ENCODE measurements at regions not wholly inside any gene's neighbourhood (a gene's known extent, or its start where the extent isn't known, plus 50 kb on each side); places are given as distances from the start of the nearest gene placed in this dataset.

DNA sequence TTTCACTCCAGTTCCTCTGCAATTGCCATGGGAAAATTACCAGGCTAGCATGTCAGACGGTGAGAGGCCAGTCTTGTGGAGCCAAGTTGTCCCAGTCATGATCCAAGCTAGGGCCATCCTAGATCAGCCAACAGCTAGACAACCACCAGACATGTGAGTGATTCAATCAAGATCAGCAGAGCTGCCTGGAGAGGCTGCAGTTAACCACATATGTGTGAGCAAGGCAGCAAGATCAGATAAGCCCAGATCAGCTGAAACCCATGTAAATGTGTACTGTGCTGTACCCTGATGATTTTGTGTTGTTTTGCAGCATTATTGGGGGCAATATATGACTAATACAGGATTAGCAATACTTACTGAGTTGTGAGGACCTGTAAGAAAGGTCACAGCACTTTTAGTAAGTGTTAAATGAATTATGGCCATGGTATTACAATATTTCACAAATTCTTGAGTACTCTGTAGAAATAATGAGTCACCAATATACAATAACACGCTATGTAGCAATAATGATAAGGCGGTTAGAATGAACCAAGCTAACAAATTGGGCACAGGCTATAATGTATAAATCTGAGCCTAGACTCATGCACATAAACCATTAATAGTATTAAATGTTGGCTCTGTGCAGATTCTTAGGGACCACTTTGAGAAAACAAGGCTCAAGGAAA lies 91.4 kb downstream of the SUDS3 start:
- no peak for DNase-seq (ENCODE audit: low read depth, low spot score)

DNA sequence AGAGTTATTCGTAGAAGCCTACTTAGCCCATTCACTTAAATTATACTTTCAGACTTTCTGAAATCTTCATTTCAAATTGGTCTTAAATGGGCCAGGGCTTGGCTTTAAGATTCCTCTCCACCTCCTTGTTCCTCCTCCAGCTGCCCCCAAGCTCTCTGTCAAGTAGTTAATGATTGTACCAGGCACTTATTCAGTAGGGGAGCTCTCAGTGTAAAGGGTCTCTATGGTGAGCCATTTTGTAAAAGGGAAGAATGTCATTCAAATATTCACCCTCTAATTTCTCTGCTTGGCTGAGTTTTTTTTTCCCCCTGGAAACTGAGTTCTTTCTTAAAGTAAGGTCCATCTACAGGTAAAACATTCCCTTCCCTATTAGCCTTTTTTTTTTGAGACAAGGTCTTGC lies 96.6 kb downstream of the SUDS3 start:
- DNase-seq (ENCODE audit: low read depth, low spot score), result no peak

DNA sequence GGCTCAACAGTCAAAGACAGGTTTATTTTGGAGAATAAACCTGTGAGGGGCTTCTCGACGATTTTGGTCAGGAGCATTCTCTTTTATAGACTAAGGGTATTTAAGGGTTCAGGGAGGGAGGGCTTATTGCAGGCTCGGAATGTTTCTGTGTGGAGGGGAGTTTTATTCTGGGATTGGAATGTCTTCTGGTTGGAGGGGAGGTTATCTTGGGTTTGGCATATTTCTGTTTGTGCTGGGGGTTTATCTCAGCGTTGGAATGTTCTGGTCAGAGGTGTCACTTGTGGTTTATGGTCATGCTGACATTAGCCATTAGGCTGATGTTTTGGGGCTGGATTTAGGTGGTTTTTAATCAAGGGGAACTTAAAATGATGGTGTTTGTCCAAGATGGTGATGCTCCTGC lies 103.9 kb downstream of the SUDS3 start:
- DNase-seq (ENCODE audit: low read depth, low spot score), result no peak

DNA sequence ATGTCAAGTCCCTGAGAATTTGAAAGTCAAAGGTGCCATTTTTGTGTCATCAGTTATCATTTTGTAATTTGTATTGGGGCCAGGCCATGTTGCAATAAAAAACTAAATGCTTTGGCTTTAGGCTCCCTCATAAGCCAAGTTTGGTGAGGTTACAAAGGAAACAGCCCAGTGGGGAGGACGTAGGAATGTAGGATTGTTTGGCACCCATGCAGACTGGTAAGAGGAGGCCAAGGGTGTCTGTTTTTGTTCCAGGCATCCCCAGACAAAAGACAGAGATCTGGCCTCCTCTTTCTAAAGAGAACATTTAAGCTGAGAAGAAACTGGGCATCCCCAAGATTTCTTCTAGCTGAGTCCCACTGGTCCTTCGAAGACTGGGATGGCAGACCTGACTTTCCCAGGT lies 111.7 kb downstream of the SUDS3 start:
- DNase-seq (ENCODE audit: low read depth, low spot score), result no peak

DNA sequence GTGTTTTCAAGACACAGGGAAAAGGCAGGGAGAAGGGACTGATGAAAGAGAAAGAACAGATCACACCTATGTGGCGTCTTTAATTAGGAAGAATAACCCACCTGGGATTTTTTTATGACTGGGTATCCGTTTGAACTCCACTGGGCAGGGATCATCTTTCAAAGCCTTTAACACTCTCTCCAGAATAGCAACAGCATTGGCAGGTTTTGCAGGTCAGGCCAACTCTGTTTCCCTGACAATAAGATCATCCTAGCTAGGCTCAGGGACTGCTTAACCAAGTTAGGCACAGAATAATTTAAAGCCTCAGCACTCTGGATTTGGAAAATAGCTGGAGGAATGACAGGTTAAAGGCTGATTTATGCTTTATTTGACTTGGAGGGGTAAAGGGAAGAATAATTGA lies 117.6 kb downstream of the SUDS3 start:
- no peak for DNase-seq (ENCODE audit: low read depth, low spot score)

DNA sequence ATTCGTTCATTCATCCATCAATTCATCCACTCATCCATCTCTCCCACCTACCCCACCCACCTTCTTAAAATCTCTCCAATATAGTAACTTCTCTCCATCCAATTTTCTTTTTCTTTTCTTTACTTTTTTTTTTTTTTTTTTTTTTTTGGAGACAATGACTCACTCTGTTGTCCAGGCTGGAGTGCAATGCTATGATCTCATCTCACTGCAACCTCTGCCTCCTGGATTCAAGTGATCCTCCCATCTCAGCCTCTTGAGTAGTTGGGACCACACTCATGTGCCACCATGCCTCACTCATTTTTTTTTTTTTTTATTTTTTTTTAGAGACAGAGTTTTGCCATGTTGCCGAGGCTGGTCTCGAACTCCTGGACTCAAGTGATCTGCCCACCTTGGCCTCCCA lies 118.4 kb downstream of the SUDS3 start:
- no peak for DNase-seq (ENCODE audit: low read depth, low spot score)

DNA sequence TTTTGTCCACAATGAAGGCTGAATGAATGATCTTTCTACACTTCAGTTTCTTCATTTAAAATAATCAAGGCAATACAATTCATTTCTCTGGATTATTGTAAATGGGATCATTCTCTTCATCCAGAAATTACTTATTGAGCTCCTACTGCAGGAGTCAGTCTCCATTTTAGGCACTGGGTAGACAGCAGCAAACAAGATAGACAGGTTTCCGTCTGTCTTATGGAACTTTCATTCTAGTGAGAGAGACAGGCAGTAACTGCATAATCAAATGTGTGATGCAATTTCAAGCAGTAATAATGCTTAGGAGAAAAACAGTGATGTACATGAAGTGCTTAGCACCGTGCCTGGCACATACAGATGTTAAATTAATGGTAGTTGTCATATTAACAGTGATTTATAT lies 118.9 kb downstream of the SUDS3 start:
- no peak for DNase-seq (ENCODE audit: low read depth, low spot score)

DNA sequence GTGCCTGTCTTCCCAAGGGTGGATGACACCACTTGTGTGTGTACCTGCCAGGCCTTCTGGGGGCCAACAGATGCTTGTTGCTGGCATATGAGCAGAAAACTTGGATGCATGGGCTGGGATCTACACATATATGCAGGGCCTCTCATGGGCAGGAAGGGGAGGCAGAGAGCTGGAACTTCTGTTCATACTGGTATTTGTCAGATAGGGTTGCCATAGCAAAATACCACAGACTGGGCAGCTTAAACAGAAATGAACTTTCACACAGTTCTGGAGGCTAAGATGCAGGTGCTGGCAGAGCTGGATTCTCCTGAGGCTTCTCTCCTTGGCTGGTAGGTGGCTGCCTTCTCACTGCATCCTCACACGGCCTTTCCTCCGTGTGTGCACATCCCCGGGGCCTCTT lies 121.8 kb downstream of the SUDS3 start:
- DNase-seq (ENCODE audit: low read depth, low spot score), result no peak

DNA sequence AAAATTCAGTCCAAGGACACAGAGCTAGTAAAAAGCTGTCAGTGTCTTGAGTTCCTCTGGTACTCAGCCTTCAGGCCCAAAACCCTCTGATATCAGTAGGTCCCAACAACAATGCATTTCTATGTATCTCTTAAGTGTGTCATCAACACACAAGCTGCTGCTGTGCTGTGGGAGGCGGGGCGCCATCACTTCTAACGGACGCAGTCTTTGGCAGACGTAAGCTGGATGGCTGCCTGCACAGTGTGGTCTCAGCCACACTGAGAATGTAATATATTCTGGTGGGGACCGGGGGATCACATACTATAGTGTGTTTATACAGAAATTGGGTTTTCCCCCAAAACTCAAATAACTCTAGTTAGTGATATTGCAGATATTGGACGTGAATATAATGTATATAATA lies 123.9 kb downstream of the SUDS3 start:
- no peak for DNase-seq (ENCODE audit: low read depth, low spot score)

DNA sequence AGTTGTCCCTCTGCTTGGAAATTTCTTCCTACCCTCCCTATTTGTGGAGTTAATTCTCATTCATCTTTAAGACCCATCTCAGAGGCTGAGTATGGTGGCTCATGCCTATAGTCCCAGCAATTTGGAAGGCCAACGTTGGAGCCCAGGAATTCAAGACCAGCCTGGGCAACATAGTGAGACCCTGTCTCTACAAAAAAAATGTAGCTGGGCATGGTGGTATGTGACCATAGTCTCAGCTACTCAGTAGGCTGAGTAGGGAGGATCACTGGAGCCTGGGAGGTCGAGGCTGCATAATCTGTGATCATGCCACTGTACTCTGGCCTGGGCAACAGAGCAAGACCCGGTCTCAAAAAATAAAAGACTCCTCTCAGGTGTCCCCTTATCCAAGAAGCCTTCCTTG lies 125.1 kb downstream of the SUDS3 start:
- DNase-seq (ENCODE audit: low read depth, low spot score), result no peak

DNA sequence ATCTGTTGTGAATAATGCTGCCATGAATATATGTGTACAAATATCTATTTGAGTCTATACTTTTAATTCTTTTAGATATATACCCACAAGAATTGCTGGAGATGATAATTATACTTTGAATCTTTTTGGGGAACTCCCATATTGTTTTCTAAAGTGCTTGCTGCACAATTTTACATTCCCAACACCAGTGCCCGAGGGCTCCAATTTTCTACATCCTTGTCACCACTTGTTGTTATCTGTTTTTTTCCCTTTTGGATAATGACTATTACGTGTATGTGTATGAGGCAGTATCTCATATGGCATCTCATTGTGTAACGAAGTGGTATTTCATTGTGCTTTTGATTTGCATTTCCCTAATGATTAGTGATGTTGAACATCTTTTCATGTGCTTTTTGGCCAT lies 127.1 kb downstream of the SUDS3 start:
- no peak for DNase-seq (ENCODE audit: low read depth, low spot score)

DNA sequence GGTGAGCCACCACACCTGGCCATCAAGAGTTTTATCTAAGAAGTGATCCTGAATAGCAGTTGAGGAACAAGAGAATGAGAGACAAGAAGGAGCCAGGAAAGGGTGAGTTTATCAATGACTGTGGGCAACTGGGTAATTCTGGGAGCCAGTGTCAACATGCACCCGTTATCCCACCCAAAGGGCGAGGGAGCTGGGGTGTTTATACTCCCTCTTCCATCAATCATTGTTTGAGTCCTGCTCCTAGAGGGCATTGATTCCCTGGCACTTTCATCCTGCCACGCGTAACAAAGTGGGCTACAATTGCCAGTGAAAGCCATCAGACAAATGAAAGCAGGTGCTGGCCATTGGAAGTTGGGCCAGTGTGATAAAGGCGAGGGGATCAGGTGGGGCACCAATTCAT lies 136.3 kb downstream of the SUDS3 start:
- no peak for DNase-seq (ENCODE audit: low read depth, low spot score)

DNA sequence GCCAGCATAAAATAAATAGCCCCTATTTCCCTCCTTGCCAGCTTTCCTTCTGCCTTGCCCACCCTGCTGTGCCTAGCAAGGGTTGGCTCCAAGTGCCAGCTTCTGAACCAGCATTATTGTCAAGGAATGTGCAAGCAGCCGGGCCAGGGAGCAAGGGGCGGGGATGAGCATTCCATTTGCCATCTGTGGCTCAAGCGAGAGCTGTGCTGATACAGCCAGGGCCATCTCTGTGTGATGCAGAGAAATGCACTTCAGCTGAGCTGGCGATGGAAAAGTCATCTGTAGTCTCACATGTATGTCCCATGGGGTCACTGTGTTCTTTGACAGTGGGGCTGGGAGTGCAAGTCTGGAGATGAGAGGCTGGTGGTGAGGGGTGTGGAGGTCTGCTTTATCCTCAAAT lies 137.3 kb downstream of the SUDS3 start:
- no peak for DNase-seq (ENCODE audit: low read depth, low spot score)

DNA sequence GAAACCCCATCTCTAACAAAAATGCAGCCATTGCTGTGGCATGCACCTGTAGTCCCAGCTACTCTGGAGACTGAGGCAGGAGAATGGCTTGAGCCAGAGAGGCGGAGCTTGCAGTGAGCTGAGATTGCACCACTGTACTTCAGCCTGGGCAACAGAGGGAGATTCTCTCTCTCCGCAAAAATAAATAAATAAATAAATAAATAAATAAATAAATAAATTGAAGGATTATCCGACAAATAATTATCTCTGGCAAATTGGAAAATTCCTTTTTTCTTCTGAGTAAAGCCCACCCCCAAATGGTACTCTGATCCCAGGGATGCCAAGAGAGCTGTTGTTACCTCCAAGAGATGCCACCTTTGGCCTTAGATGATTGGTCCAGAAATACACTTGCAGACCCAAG lies 137.9 kb downstream of the SUDS3 start:
- DNase-seq (ENCODE audit: low read depth, low spot score), result no peak

DNA sequence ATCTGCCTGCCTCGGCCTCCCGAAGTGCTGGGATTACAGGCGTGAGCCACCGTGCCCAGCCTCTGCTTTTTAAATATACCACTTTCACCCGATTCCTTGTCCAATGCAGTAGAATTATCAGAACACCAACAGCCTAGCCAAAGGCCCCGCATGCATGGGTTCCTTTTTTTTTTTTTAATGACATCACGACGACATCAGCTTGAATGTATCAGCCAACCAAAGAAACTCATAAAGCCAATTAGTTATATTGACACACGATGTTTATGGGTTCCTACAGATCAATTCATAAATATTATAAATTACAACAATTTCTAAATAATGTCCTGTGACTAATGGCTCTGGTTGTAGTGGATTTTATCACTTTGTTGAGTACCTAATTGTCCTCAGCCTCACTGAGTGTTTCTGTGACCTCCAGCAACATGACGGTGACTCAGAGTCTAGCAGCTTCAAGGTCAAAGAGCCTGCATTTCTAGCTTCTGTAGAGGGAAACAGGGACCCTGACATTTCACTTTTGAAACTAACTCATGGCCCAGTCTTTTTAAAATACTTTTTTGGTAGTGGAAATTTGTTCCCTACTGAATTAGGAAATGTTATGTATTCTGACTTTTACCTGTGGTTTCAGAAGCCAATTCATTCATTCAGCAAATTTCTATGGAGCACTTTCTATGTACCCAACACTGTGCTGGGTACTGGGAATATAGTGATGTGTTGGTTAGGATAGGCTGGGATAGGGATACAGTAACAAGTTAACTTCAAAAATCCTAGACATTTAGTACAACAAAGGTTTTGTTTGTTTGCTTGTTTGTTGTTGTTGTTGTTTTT lies 144.1 kb downstream of the SUDS3 start:
- DNase-seq (ENCODE audit: low read depth, low spot score), result no peak

DNA sequence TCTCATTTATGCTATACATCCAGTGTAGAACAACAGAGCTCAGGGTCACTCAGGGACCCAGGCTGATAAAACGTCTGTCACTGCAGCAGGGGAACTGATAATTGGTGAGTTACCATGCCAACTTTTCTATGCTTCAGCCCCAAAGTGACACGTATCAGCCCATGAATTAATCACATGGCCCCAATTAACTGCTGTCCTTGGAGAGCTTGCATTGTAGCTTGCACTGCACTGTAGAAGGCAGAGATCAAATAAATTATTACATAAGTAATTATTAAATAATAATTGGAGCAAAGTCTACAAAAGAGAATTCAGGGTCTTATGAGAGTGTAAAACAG lies 144.6 kb downstream of the SUDS3 start:
- no peak for DNase-seq (ENCODE audit: low read depth, low spot score)

DNA sequence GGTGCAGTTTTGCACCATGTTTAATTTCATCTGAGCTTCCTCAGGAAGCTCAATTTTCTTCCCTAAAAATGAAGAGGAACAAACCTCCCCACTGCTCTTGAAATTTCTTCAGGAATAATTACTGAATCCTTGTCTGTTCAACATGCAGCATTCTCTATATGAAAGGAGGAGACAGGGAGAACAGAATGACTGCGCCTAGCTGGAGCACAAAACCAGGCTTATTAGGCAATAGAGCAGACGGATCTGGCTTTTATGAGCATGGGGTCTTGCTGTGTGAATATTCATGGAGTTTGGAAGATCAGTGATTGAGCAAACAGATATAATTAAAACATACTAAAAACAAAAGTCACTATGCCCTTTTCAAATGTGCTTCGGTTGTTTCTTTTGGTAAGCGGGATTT lies 148.1 kb downstream of the SUDS3 start:
- DNase-seq (ENCODE audit: low read depth, low spot score), result no peak

DNA sequence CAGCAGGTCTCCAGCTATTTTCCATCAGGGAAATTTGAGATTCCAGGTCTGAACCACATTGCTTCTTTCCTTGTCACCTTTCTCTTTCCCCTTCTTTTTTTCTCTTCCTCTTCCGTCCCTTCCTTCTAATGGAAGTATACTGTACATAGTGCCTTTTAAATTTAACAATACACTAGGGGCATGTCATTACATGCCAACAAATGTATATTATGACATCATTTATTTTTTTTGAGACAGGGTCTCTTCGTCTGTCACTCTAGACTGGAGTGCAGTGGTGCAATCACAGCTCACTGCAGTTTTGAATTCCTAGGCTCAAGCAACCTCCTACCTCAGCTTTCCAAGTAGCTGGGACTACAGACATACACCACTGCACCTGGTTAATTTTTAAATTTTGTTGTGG lies 148.9 kb downstream of the SUDS3 start:
- DNase-seq (ENCODE audit: low read depth, low spot score), result no peak

DNA sequence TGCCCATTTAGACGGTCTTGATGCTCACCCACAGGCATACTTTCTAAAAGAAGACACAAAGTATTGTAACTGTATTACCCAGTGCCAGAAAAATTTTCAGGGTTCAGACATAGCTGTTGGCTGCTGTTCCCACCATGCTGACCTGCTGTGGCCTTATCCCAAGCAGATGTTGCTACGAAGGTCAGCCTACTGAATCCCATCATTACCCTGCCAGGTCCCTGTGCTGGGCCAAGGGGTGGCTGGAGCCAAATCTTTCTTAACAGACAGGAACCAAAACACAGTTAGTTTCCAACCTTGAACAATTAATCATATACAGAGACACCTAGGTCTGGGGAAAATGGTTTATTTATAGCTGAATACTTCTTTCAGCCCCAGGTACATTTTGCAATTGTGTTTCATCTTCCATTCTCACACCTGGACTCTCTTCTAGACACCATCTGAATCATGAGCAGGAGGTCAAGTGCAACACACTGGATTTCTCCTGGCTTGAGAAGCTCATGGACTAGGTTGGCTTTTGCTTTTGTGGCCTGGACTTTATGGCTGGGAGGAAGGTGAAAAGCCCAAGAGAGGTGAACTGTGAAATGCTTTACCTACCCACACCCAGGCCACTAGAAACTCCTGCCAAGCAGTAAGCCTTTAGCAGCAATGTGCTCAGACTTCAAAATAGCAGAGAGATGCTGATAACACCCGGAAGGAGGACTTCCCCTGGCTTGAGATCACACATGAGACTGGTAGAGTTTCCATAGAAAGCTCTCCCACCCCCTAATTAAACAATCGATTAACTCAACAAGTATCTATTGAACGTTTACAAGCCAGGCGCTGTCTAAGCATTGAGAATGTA lies 150.1 kb downstream of the SUDS3 start:
- no peak for DNase-seq (ENCODE audit: low read depth, low spot score)

DNA sequence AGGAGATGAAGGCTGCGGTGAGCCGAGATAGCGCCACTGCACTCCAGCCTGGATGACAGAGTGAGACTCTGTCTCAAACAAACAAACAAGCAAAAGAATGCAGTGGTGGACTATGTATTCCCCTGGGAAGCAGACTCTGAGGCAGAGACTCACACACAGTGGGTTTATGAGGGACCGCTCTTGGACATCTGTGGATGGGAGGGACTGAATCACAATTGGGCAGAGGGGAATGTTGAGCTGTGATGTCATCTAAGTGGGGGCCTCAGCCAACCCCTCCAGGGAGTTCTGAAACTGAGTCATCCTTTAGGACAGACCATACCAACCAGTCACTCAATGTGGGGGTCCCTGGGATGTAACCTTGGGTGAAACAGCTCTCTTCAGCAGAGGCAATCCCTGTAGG lies 151.0 kb downstream of the SUDS3 start:
- no peak for DNase-seq (ENCODE audit: low read depth, low spot score)

DNA sequence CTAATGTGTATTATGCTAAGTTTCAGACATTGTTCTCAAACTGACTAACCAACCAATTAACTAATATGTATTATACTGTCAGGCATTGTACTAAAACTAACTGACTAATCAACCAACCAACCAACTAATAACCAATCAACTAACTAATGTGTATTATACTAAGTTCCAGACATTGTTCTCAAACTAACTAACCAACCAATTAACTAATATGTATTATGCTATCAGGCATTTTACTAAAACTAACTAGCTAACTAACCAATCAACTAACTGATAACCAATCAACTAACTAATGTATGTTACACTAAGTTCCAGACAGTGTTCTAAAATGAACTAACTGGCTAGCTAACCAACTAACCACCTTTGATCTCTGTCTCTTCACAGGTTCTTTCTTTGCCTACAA lies 152.3 kb downstream of the SUDS3 start:
- DNase-seq (ENCODE audit: low read depth, low spot score), result no peak

DNA sequence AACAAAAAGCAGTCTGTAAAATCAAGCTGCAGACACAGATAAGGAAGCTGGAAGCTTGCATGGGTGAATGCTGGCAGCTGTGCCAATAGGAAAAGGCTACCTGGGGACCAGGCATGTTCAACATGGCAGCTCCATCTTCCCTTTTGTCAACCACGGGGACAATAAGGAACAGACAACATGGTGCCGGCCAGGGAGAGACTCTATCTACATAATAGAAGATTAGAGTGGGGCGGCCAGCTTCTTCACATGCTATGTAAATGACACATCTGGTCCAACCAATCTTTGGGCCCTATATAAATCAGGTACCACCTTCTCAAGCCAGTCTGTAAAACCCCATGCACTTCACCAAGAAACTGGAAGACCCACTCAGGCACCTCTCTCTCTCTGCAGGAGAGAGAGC lies 157.6 kb downstream of the SUDS3 start:
- DNase-seq (ENCODE audit: low read depth, low spot score), result no peak
